Mesodermal cell (in vitro differentiated cells): ENCODE measurements at regions not wholly inside any gene's neighbourhood (a gene's known extent, or its start where the extent isn't known, plus 50 kb on each side); places are given as distances from the start of the nearest gene placed in this dataset.

Experiments used
- H3K27ac ChIP-seq: 2 replicates; pipeline ENCODE4 v1.7.0; 2013; ENCODE audit warnings: mild to moderate bottlenecking, low read depth, low read length, moderate library complexity; ENCODE audit not compliant: severe bottlenecking
- H3K36me3 ChIP-seq: 2 replicates; pipeline ENCODE4 v1.7.1; 2013; ENCODE audit warnings: mild to moderate bottlenecking, low read length, moderate library complexity; ENCODE audit not compliant: control insufficient read depth, insufficient read depth
- H3K4me1 ChIP-seq: one replicate; pipeline ENCODE4 v1.7.1; 2013; ENCODE audit warnings: mild to moderate bottlenecking, low read length; ENCODE audit not compliant: insufficient read depth, control insufficient read depth, poor library complexity, severe bottlenecking
- H3K4me3 ChIP-seq: 2 replicates; pipeline ENCODE4 v1.7.0; 2013; ENCODE audit warnings: low read length, control low read depth, mild to moderate bottlenecking; ENCODE audit not compliant: insufficient read depth, poor library complexity, severe bottlenecking; ENCODE audit errors: extremely low read depth
- H3K9me3 ChIP-seq: 2 replicates; pipeline ENCODE4 v1.7.1; 2013; ENCODE audit warnings: mild to moderate bottlenecking, low read length, moderate library complexity; ENCODE audit not compliant: control insufficient read depth
- WGBS, 2 experiments: methylation state at CpG; one replicate each; pipeline ENCODE4 v1.1.5; 2013; ENCODE audit warnings: missing lambda C conversion rate in 2 of 2; ENCODE audit not compliant: insufficient coverage in 2 of 2; 5-methylcytosine and 5-hydroxymethylcytosine counted together

DNA sequence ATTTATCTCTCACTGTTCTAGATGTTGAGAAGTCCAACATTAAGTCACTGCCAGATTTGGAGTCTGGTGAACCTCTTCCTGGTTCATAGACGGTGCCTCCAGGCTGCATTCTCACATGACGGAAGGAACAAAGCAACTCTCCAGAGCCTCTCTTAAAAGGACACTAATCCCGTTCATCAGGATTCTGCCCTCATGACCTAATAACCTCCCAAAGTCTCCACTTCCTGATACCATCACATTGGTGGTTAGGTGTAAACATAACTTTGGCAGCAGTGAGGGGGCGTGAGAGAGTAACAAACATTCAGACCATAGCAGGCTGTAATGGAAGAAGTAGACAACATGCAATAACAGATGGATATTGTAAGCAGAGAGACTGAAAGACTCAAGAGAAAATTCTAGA, 388.6 kb downstream of the PDHA2 start:
- H3K9me3 ChIP-seq = no peaks in the 10 kb centered on the region
- H3K27ac ChIP-seq = no peak overlapping the region
- no peaks in the 10 kb centered on the region for H3K4me1 ChIP-seq
- WGBS, 2 experiments = 80 to 100% methylated on average over 1 of the region's 4 CpGs
- no peaks in the 10 kb centered on the region for H3K36me3 ChIP-seq
- H3K4me3 ChIP-seq = no peak overlapping the region

DNA sequence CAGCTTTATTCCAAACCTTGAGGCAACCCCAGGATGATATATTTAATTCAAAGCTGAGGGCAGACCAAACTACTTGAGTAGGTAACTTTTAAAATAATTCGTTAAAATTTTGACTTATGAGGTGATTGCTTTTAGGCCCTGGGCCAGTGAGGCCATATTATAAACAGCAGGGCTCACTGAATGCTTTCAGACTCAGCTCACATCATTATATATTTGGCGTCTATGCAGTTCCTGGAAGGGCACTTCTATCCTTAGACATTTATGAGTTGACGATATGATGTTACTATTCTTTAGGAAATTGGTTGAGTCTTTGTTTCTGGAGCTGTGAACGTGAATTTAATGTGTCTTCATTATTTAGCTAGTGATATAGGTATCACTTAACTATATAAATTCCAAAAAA, 400.1 kb downstream of the PDHA2 start:
- 100% methylated on average over 1 of the region's 4 CpGs; no CpG with 5 or more reads in 1 of the 2 experiments for WGBS, 2 experiments
- no peak overlapping the region for H3K27ac ChIP-seq
- no peaks in the 10 kb centered on the region for H3K36me3 ChIP-seq
- H3K4me3 ChIP-seq = no peak overlapping the region
- no peaks in the 10 kb centered on the region for H3K9me3 ChIP-seq
- H3K4me1 ChIP-seq = no peaks in the 10 kb centered on the region

DNA sequence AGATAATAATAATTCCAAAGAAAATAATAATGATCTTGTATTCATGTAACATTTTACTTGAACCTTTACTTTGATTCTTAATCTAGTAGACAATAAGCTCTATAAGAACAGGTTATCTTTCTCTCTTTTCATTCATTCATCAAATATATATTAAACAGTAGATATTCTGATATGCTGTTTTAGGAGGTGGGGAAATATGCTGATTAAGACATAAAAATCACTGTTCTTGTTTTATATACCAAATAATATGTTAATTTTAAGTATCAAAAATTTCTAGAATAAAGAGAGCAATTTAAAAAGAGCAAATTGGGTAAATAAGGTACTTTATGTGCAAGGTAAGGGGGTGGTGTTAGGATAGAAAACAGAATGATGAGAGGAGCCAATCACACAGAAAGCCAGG, 401.9 kb downstream of the PDHA2 start:
- Histone ChIP-seq H3K4me3 (no peak overlapping the region), H3K27ac (no peak overlapping the region), H3K9me3 (no peaks in the 10 kb centered on the region), H3K4me1 (no peaks in the 10 kb centered on the region), H3K36me3 (no peaks in the 10 kb centered on the region)

DNA sequence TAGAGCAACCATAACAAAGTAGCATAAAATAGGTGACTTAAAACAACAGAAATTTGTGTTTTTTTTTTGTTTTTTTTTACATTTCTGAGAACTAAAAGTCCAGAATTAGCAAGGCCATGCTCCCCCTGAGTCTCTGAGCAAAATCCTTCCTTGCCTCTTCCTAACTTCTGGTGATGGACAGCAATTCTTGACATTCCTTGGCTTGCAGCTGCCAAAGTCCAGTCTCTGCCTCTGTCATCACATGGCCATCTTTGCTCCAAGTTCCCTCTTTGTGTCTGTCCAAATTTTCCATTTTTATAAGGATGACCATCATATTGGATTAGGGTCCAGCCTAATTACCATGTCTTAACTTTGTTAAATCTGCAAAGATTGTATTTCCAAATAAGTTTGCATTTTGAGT, 407.2 kb downstream of the PDHA2 start:
- H3K27ac ChIP-seq = no peak overlapping the region
- no peaks in the 10 kb centered on the region for H3K9me3 ChIP-seq
- no peak overlapping the region for H3K4me3 ChIP-seq
- H3K4me1 ChIP-seq = no peaks in the 10 kb centered on the region
- no peaks in the 10 kb centered on the region for H3K36me3 ChIP-seq

DNA sequence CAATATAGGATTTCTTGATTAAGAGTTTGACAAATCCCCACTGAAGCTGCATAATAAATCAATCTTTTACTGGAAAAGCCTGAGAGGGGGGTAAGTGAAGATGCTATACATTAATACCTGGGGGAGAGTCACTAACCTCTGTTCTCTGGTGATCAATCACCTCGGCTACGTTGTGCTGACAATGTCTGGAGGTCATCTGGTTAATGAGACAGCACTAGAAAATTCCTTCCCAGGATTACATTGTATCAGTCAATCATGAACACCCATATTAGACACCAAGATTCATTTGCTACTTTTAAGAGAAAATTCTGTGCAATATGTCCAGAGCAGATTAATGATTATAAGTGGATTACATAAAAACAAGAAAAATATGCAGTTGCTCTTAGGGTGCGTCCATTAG, 408.3 kb downstream of the PDHA2 start:
- Histone ChIP-seq H3K9me3 (no peaks in the 10 kb centered on the region), H3K36me3 (no peaks in the 10 kb centered on the region), H3K4me1 (no peaks in the 10 kb centered on the region), H3K4me3 (no peak overlapping the region), H3K27ac (no peak overlapping the region)
- 70 to 80% methylated on average over 1 to 2 of the region's 3 CpGs for WGBS, 2 experiments

DNA sequence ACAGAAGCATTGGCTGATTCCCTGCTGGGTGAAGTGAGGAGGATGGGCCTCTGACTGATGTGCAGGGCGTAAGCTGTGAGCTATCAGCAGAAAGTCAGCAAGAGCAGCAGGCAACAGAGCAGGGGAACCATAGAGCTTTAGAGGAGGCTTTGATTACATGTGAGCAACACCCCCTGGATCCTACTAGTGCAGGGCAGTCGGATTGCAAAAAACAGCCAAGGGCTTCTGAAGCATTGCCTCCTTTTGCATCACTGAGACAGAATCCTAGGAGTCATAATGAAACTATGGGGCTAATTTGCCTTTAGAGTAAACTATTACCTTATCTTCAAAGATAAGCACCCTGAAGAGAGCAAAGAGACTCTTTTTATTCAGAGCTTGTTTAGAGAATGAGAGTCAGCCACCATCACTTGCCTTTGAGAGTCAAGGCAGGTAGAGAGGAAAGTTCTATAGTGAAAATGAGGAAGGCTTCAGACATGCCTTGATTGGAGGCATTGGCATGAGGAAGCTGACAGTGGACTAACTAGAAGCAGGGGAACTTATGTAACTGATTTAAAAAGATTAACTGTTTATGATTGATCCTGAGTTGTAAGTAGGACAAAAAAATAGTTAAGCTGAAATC, 420.3 kb downstream of the PDHA2 start:
- Histone ChIP-seq H3K4me3 (no peak overlapping the region), H3K27ac (no peak overlapping the region), H3K4me1 (no peaks in the 10 kb centered on the region), H3K9me3 (no peaks in the 10 kb centered on the region), H3K36me3 (no peaks in the 10 kb centered on the region)
- WGBS, 2 experiments = 60% methylated on average over 1 of the region's 2 CpGs; no CpG with 5 or more reads in 1 of the 2 experiments

DNA sequence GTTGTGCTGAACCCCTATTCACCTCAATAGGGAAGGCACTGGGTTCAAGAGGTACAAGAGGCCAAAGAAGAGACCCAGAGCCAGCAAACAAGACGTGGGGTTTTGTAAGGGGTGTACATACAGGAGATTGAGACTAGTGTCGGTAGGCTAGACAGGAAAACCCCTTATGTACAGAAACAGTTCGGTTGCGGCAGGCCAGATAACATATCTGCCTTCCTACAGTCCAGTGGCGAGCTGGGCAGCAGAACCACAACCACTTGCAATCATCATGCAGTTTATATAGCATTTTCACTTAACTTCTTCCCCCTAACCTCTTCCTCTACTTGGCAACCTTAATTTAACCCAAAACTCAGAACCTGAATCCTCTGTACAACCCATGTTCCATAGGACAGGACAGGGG, 422.2 kb downstream of the PDHA2 start:
- Histone ChIP-seq H3K9me3 (no peaks in the 10 kb centered on the region), H3K4me3 (no peak overlapping the region), H3K27ac (no peak overlapping the region), H3K36me3 (no peaks in the 10 kb centered on the region), H3K4me1 (no peaks in the 10 kb centered on the region)
- WGBS, 2 experiments = 98 to 100% methylated on average over 3 to 4 of the region's 5 CpGs

DNA sequence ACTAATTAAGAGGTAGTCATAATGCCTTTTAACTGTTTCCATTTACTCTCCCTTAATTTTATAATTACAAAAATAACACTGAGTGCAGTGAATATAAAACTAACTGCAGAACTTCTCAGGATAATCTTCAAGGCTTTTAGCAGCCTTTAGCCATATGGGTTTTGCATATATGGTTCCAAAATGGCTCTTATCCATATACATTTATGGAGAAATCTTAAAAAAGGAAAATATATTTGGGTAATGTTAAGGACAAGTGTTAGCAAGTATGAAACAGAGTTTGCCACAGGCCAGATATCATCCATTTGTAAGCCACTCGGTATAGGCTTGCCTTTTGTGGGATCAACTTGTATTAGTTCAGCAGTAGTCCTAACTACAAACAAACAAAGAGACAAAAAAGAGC, 423.4 kb downstream of the PDHA2 start:
- WGBS, 2 experiments = no CpG with 5 or more reads among the region's 1 CpG
- Histone ChIP-seq H3K4me1 (no peaks in the 10 kb centered on the region), H3K4me3 (no peak overlapping the region), H3K9me3 (no peaks in the 10 kb centered on the region), H3K27ac (no peak overlapping the region), H3K36me3 (no peaks in the 10 kb centered on the region)

DNA sequence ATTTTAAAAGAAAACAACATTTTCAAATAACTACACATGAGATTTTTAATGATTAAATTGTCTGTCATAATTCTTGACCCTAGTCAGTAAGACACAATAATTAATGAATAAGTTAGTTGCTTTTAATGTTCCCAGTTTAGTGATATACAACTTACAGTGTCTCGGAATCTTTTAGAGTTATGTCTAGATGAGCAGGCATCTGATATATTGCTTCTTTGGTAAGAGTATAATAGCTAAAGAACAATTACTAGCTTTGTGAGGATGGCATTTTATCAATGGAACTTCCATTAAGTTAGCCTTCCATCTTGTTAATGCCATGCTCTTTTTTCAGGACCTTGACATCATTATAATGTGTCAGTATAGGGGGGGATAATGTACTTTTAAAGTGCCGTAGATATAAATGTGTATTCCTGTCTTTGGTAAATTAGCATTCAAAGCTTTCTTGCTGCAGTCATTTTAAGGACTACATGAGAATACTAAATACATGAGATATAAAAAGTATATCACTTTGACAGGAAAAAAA, 425.1 kb downstream of the PDHA2 start:
- WGBS, 2 experiments = 100% methylated on average over 1 of the region's 2 CpGs; no CpG with 5 or more reads in 1 of the 2 experiments
- Histone ChIP-seq H3K27ac (no peak overlapping the region), H3K4me1 (no peaks in the 10 kb centered on the region), H3K9me3 (no peaks in the 10 kb centered on the region), H3K4me3 (no peak overlapping the region), H3K36me3 (no peaks in the 10 kb centered on the region)

DNA sequence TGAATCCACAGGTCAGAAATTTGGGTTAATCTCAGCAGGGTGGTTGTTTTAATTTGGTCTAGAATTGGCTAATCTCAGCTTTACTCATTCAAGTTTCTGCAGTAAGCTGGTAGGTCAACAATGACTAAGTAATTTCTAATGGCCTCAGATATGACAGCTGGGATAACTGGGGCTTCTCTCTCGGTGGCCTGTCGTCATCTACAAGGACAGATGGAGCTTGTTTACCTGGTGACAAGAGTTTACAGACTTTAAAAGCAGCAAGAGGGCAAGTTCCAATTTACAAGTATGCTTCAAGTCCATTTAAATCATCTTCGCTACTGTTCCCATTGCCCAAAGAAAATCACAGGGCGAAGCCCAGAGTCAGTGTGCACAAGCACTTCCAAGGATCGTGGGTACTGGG, 453.9 kb downstream of the PDHA2 start:
- H3K4me1 ChIP-seq = no peaks in the 10 kb centered on the region
- 81 to 92% methylated on average over 2 to 5 of the region's 5 CpGs for WGBS, 2 experiments
- H3K4me3 ChIP-seq = no peak overlapping the region
- H3K36me3 ChIP-seq = no peaks in the 10 kb centered on the region
- H3K27ac ChIP-seq = no peak overlapping the region
- no peaks in the 10 kb centered on the region for H3K9me3 ChIP-seq

DNA sequence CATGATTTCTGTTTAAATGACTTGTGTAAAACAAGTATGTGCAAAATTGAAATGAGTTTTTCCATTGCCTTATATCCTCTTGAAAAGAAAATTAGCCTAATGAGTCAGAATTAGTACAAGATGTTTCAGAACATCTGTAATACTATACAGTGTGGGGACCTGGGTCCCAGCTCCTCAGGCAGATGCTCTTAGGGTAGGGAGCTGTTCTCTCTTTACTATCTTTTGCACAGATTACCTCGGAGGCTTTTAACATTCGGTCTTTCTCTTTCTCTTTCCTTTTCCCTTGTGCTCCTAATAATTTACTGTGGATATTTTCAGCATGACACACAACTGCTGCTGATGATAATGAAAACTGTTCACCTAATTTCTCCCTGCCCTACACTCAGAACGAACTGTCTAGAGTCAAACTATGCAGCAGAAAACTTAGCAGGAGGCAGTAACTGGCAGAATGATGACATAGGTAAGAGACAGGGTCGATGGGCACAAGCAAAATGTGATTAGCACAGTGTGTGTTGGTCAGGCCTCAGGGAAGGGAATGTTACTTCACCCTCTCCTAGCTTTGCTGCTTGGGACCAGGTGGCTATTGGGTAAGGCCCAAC, 455.3 kb downstream of the PDHA2 start:
- H3K9me3 ChIP-seq = no peaks in the 10 kb centered on the region
- no peak overlapping the region for H3K27ac ChIP-seq
- 60 to 71% methylated on average over 1 to 2 of the region's 4 CpGs for WGBS, 2 experiments
- no peak overlapping the region for H3K4me3 ChIP-seq
- no peaks in the 10 kb centered on the region for H3K4me1 ChIP-seq
- no peaks in the 10 kb centered on the region for H3K36me3 ChIP-seq
